ENCODE measurements at regions not wholly inside any gene's neighbourhood (a gene's known extent, or its start where the extent isn't known, plus 50 kb on each side); places are given as distances from the start of the nearest gene placed in this dataset.
"Not testable (repeated sequence)": the region's sequence is repeated elsewhere in the genome, so short reads cannot be mapped to it uniquely, and the experiment has no call there.

- DNase-seq = no peak
Measured at GRCh38 chr7:67478066-67478465, 481.4 kb downstream of the TYW1 start.

- peak; percentile 61 for DNase-seq
Measured at GRCh38 chr7:67484244-67484751, 487.7 kb downstream of the TYW1 start.

- DNase-seq = no peak
Measured at GRCh38 chr7:67486401-67486800, 489.8 kb downstream of the TYW1 start.

- no peak for DNase-seq
Measured at GRCh38 chr7:67487316-67487715, 490.7 kb downstream of the TYW1 start.

- DNase-seq = peak; percentile 3
Measured at GRCh38 chr7:67489881-67490280, 493.2 kb downstream of the TYW1 start.

- no peak for DNase-seq
Measured at GRCh38 chr7:67493366-67493765, 496.7 kb downstream of the TYW1 start.

GRCh38 chr7:67496589-67496988, 500.0 kb downstream of the TYW1 start:
- no peak for DNase-seq

GRCh38 chr7:67497914-67498313, 501.3 kb downstream of the TYW1 start:
- not testable (repeated sequence) for DNase-seq

GRCh38 chr7:67502929-67503328, 506.3 kb downstream of the TYW1 start:
- DNase-seq = no peak

- no peak for DNase-seq
Measured at GRCh38 chr7:67505449-67505848, 508.8 kb downstream of the TYW1 start.

GRCh38 chr7:67512481-67512880, 515.8 kb downstream of the TYW1 start:
- no peak for DNase-seq

- DNase-seq = no peak
Measured at GRCh38 chr7:67518580-67518979, 521.9 kb downstream of the TYW1 start.

- no peak for DNase-seq
Measured at GRCh38 chr7:67519171-67519570, 522.5 kb downstream of the TYW1 start.

GRCh38 chr7:67522504-67522903, 525.9 kb downstream of the TYW1 start:
- DNase-seq = no peak

GRCh38 chr7:67523713-67524112, 527.1 kb downstream of the TYW1 start:
- no peak for DNase-seq

- DNase-seq = no peak
Measured at GRCh38 chr7:67525588-67525987, 529.0 kb downstream of the TYW1 start.

- no peak for DNase-seq
Measured at GRCh38 chr7:67535241-67535989, 538.8 kb downstream of the TYW1 start.

- DNase-seq = no peak
Measured at GRCh38 chr7:67542916-67543315, 546.3 kb downstream of the TYW1 start.

- DNase-seq = no peak
Measured at GRCh38 chr7:67547183-67547907, 550.7 kb downstream of the TYW1 start.

GRCh38 chr7:67549126-67549525, 552.5 kb downstream of the TYW1 start:
- no peak for DNase-seq

- DNase-seq = no peak
Measured at GRCh38 chr7:67550801-67551436, 554.3 kb downstream of the TYW1 start.

GRCh38 chr7:67552738-67553137, 556.1 kb downstream of the TYW1 start:
- no peak for DNase-seq

GRCh38 chr7:67553378-67553777, 556.7 kb downstream of the TYW1 start:
- peak; percentile 1 for DNase-seq

GRCh38 chr7:67554986-67555385, 558.4 kb downstream of the TYW1 start:
- no peak for DNase-seq
